ENCODE measurements at regions not wholly inside any gene's neighbourhood (a gene's known extent, or its start where the extent isn't known, plus 50 kb on each side); places are given as distances from the start of the nearest gene placed in this dataset.
A peak's percentile ranks its signal among the peaks of the same experiment; 100 is the strongest.
"Not testable (repeated sequence)": the region's sequence is repeated elsewhere in the genome, so short reads cannot be mapped to it uniquely, and the experiment has no call there.

- DNase-seq, result no peak
Measured at GRCh38 chr5:30458681-30459080, 734.8 kb upstream of the CDH6 start.

DNA sequence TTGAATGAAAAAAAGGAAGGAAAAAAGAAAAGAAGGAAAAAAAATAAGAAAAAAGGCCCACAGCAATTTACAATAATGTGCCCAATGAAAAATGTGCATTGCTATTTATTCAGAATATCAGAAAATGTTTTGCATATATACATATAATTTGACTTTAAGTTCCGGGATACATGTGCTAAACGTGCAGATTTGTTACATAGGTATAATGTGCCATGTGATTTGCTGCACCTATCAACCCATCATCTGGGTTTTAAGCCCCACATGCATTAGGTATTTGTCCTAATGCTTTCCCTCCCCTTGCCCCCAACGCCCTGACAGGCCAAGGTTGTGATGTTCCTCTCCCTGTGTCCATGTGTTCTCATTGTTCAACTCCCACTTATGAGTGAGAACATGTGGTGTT lies 738.0 kb upstream of the CDH6 start:
- not testable (repeated sequence) for DNase-seq

GRCh38 chr5:30453168-30453567 lies 740.3 kb upstream of the CDH6 start:
- DNase-seq, result no peak

GRCh38 chr5:30450153-30450552 lies 743.3 kb upstream of the CDH6 start:
- no peak for DNase-seq

- DNase-seq, result no peak
Measured at GRCh38 chr5:30447431-30447830, 746.1 kb upstream of the CDH6 start.

GRCh38 chr5:30446456-30446855 lies 747.0 kb upstream of the CDH6 start:
- no peak for DNase-seq

DNA sequence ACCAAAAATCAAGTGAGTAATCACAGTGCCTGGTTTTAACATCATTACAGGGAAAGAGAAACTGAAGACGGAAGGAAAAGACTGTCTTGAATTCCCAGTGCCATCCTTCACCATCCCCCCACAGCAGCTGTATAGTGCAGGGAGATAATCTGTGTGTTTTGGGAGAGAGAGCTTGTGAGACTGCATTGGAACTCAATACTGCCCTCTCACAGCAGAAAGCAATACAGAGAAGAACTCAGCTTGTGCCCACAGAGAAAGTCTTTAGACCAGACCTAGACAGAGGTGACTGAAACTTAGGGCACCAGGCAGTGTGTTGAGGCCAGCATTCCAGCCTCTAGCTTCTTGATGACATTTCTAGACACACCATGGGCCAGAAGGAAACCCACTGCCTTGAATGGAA lies 754.7 kb upstream of the CDH6 start:
- DNase-seq, result no peak

- DNase-seq, result no peak
Measured at GRCh38 chr5:30436691-30437090, 756.8 kb upstream of the CDH6 start.

DNA sequence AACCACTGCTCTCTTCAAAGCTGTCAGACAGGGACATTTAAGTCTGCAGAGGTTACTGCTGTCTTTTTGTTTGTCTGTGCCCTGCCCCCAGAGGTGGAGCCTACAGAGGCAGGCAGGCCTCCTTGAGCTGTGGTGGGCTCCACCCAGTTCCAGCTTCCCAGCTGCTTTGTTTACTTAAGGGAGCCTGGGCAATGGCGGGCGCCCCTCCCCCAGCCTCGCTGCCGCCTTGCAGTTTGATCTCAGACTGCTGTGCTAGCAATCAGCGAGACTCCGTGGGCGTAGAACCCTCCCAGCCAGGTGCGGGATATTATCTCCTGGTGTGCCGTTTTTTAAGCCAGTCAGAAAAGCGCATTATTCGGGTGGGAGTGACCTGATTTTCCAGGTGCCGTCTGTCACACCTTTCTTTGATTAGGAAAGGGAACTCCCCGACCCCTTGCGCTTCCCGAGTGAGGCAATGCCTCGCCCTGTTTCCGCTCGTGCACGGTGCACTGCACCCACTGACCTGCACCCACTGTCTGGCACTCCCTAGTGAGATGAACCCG lies 764.5 kb upstream of the CDH6 start:
- not testable (repeated sequence) for DNase-seq

DNA sequence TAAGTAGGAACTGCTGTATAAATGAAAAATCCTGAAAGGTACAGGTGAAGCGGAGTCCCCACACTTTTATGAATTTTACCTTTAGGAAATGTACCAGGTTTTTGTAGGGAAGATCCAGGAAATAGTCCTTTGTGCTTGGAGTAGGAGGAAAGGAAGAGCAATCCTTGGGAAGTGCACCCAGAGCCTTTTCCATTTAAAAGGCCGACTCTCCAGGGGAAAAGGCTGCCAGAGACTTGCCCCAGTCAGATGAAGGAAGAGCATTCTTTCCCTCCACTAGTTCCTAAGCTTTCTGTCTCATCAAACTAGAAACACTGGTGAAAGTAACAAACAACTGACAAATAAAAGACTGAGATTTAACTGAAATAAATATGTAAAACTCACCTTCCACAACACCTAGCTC lies 779.4 kb upstream of the CDH6 start:
- no peak for DNase-seq

- no peak for DNase-seq
Measured at GRCh38 chr5:30413540-30413939, 779.9 kb upstream of the CDH6 start.

DNA sequence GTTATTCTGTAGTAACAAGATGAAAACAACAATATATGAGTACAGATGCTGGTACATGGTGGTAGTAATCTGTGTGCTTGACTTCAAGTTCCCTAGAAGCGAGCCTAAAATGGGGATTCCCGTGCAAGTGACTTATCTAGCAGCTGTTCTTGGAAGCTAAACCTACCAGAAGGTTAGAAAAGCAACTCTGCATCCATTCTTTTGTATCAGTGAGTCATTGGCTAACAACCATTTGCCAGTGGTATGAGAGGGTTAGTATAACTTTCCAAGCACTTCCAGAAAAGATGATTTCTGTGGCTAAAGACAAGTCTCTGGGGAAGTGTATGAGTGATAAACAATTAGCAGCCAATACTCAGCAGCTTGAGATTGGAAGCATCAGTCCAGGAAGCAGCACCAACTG lies 787.7 kb upstream of the CDH6 start:
- peak; percentile 21 for DNase-seq

DNA sequence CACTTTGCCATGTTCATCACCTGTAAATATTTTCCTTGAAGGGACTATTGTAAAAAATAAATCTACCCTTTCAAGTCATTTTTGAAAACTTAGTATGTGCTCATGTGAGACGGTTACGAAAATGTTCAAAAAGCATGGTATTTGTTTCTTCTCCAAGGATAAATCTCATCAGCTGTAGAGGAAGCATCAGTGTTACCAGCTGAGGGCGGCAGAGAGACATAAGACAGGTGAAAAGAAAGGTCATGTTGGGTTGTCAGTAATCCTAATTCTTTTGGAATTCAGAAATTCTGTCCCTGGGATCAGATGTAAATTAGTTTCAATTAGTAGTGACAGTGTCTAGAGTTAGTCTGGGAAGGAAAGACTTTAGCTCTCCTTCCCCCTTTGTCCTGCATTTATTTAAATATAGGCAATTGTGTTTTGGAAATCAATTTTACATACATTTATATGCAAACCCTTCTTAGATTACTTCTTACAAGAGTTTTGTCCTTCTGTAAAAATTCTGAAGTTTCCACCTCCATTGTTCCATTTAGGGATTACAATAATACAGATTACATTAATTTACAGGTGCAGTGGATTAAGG lies 791.9 kb upstream of the CDH6 start:
- DNase-seq, result peak; percentile 39

DNA sequence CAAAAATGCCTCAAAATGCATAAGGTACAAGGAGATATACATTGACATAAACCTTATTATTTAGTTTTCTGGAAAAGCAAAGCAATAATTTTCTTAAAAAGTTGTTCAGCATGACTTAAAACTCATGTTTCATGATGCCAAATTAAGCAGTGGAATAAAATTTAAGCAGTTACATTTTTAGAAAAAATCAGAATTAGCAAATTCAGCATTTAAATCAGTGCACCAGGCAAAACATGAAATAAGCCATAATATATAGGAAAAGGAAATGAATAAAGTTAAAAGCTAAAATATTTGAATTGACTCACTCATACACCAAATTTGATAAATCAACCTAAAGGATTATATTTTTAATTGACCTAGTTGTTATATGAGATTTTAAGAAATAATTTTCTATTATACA lies 795.1 kb upstream of the CDH6 start:
- no peak for DNase-seq

- no peak for DNase-seq
Measured at GRCh38 chr5:30392897-30393296, 800.6 kb upstream of the CDH6 start.

DNA sequence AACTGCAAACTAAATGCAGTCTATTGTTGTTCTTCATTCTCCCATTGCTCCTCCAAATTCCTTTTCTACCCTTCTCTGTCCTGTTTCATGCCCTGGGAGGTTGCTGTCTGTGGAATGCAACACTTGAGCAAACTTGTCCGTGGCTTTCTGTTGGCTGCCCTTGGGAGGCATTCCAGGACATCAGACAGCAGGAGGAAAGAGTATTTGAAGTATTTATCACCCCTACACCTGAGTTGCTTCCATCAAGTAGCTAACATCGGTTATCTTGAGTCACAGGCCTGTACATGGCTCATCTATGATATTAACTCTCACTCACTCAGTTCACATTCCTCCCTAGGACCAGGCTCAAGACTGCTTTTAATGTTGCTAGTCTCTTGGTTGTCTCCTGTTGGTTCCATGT lies 803.4 kb upstream of the CDH6 start:
- DNase-seq, result no peak

DNA sequence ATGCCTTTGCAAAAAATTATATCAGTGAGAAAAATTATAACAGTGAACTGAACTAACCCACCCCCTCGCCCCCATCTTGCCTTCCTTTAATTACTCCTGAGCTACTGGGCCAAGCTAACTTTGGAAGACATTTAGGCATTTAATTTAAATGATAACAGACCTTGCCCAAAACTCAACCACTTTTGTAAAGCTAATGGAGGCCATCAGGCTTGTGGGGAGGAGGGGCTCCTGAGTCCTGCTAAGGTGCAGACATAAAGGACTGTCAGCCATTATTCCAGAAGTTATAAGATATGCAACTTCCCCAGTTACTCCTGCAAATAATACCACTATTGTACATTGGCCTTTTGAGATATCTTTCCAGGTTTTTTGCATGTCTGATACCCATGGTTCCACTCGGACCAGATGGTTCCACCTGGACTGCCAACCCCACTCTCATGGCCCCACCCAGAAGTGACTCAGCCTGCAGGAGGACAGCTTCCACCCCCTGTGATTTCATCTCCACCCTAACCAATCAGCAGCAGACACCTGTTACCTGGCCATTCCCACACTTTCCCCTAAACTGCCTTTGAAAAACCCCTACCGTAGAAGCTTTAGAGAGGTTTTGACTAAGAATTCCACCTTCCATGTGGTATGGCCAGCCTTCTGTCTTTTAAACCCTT lies 805.4 kb upstream of the CDH6 start:
- no peak for DNase-seq

- DNase-seq, result no peak
Measured at GRCh38 chr5:30385754-30386153, 807.7 kb upstream of the CDH6 start.

GRCh38 chr5:30384171-30384570 lies 809.3 kb upstream of the CDH6 start:
- DNase-seq, result no peak

- no peak for DNase-seq
Measured at GRCh38 chr5:30380228-30380627, 813.3 kb upstream of the CDH6 start.

- no peak for DNase-seq
Measured at GRCh38 chr5:30376848-30377247, 816.6 kb upstream of the CDH6 start.

DNA sequence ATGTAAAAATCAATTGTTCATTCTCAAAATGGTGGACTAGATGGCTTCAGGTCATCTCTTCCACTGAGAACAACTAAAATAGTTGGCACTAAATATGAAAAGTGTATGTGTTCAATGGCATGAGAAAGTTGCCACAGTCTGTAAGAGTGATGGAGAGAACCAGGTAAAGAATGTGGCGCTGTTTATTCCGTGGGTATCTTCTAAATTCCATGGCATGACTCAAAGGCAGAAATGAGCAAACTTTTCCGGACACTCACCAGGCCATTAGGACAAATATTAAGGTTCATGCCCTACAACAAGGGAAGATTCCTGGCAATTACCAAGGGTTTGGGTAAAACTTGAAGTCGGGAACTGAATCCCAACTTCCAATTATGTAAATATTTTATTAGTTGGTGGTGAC lies 825.4 kb upstream of the CDH6 start:
- no peak for DNase-seq

- not testable (repeated sequence) for DNase-seq
Measured at GRCh38 chr5:30365031-30365430, 828.5 kb upstream of the CDH6 start.

- DNase-seq, result no peak
Measured at GRCh38 chr5:30357371-30357770, 836.1 kb upstream of the CDH6 start.

GRCh38 chr5:30355675-30356074 lies 837.8 kb upstream of the CDH6 start:
- no peak for DNase-seq
